Lung (tissue), 11 donors: ENCODE measurements at regions not wholly inside any gene's neighbourhood (a gene's known extent, or its start where the extent isn't known, plus 50 kb on each side); places are given as distances from the start of the nearest gene placed in this dataset.

ENCODE experiments used
- ATAC-seq: fragments of 200-7000 bp; cut with Tn5 transposase; one replicate; pipeline ENCODE4 v1.9.1; 2020; ENCODE audit warnings: moderate number of reproducible peaks; ENCODE audit not compliant: insufficient read depth, low FRiP score
- DNase-seq, 3 donors: peaks; one replicate each; pipeline ENCODE4 v3.0.0-alpha.2; 2013 to 2017
- H3K27ac ChIP-seq, 2 donors: one replicate each; pipeline ENCODE4 v1.5.1; 2013; ENCODE audit warnings: mild to moderate bottlenecking in 2 of 2, moderate library complexity in 2 of 2, control low read depth in 1 of 2, inconsistent platforms in 1 of 2, low read depth in 1 of 2, low read length in 1 of 2
- H3K27me3 ChIP-seq, 3 donors: one replicate each; pipeline ENCODE4 v1.5.1; 2013; ENCODE audit warnings: low read length in 2 of 3; ENCODE audit not compliant: control insufficient read depth in 3 of 3, insufficient read depth in 3 of 3
- H3K36me3 ChIP-seq, 4 donors: one replicate each; pipeline ENCODE4 v1.5.1; 2013; ENCODE audit warnings: low read length in 4 of 4, mild to moderate bottlenecking in 1 of 4, moderate library complexity in 1 of 4; ENCODE audit not compliant: control insufficient read depth in 4 of 4, insufficient read depth in 4 of 4
- H3K4me1 ChIP-seq, 5 donors: one replicate each; pipeline ENCODE4 v1.5.1; 2013; ENCODE audit warnings: low read length in 5 of 5, mild to moderate bottlenecking in 2 of 5, moderate library complexity in 1 of 5; ENCODE audit not compliant: control insufficient read depth in 5 of 5, insufficient read depth in 5 of 5
- H3K4me3 ChIP-seq: one replicate; pipeline ENCODE4 v1.5.1; 2013; ENCODE audit warnings: mild to moderate bottlenecking, control low read depth, moderate library complexity
- H3K9ac ChIP-seq, 2 donors: one replicate each; pipeline ENCODE4 v1.5.1; 2013; ENCODE audit warnings: low read length in 2 of 2, control low read depth in 1 of 2; ENCODE audit not compliant: insufficient read depth in 1 of 2
- H3K9me3 ChIP-seq, 4 donors: one replicate each; pipeline ENCODE4 v1.5.1; 2013; ENCODE audit warnings: low read length in 3 of 4, mild to moderate bottlenecking in 1 of 4, moderate library complexity in 1 of 4; ENCODE audit not compliant: control insufficient read depth in 4 of 4, insufficient read depth in 3 of 4
- CTCF ChIP-seq: IDR thresholded peaks from 2 replicates; pipeline ENCODE4 v1.5.1; 2012; ENCODE audit warnings: mild to moderate bottlenecking; ENCODE audit errors: control extremely low read depth, extremely low read depth
- WGBS, 2 donors: extraction: QIAGEN DNeasy Blood & Tissue Kit; methylation state at CpG; one replicate each; pipeline ENCODE4 v1.1.7; 2013; 5-methylcytosine and 5-hydroxymethylcytosine counted together
- donor health status: control.
- donor health status: control.
- donor health status: Bipolar disorder and iron deficiency.
- donor health status: healthy.
- donor health status: DM: yes; HTN: yes; CAD: no.

- Histone ChIP-seq H3K36me3 (no peaks in the 10 kb centered on the region), H3K27me3 (no peaks in the 10 kb centered on the region), H3K4me3 (no peak overlapping the region), H3K4me1 (peaks cover 0 to 2% (median 0%) of the 10 kb centered on the region in 5 donors), H3K27ac (no peak overlapping the region), H3K9me3 (no peaks in the 10 kb centered on the region), H3K9ac (no peak overlapping the region)
- no peak for DNase-seq
- no peak for ATAC-seq
- 87 to 96% methylated on average over 2 of the region's 2 CpGs for WGBS, 2 donors
- TF ChIP-seq CTCF = no peak
Observed at GRCh38 chr6:137952247-137952646, 85.2 kb downstream of the TNFAIP3 start.

- Histone ChIP-seq H3K9ac (no peak overlapping the region), H3K4me1 (no peaks in the 10 kb centered on the region), H3K4me3 (no peak overlapping the region), H3K27me3 (no peaks in the 10 kb centered on the region), H3K36me3 (no peaks in the 10 kb centered on the region), H3K9me3 (no peaks in the 10 kb centered on the region), H3K27ac (no peak overlapping the region)
- ATAC-seq = no peak
- WGBS, 2 donors = 42 to 97% methylated on average over 1 of the region's 1 CpG
- no peak for TF ChIP-seq CTCF
- DNase-seq = no peak
Observed at GRCh38 chr6:137953761-137954160, 86.7 kb downstream of the TNFAIP3 start.

GRCh38 chr6:137954253-137954652 is 87.2 kb downstream of the TNFAIP3 start:
- WGBS, 2 donors = 93 to 97% methylated on average over 2 of the region's 2 CpGs
- H3K9ac ChIP-seq = no peak overlapping the region
- H3K4me1 ChIP-seq = no peaks in the 10 kb centered on the region
- no peaks in the 10 kb centered on the region for H3K27me3 ChIP-seq
- no peaks in the 10 kb centered on the region for H3K9me3 ChIP-seq
- H3K4me3 ChIP-seq = no peak overlapping the region
- no peak for TF ChIP-seq CTCF
- no peaks in the 10 kb centered on the region for H3K36me3 ChIP-seq
- no peak overlapping the region for H3K27ac ChIP-seq
- ATAC-seq (no peak), DNase-seq (no peak)

GRCh38 chr6:137956098-137956488 is 89.0 kb downstream of the TNFAIP3 start:
- no peak for ATAC-seq
- no peaks in the 10 kb centered on the region for H3K27me3 ChIP-seq

More at GRCh38 chr6:137956098-137956488, 89.0 kb downstream of the TNFAIP3 start:
- Histone ChIP-seq H3K9me3 (no peaks in the 10 kb centered on the region), H3K27ac (no peak overlapping the region), H3K36me3 (no peaks in the 10 kb centered on the region), H3K9ac (no peak overlapping the region), H3K4me3 (no peak overlapping the region), H3K4me1 (peaks cover 0 to 3% (median 0%) of the 10 kb centered on the region in 5 donors)
- WGBS, 2 donors = 97 to 99% methylated on average over 2 of the region's 2 CpGs
- no peak for TF ChIP-seq CTCF
- DNase-seq = no peak
